ENCODE measurements at regions not wholly inside any gene's neighbourhood (a gene's known extent, or its start where the extent isn't known, plus 50 kb on each side); places are given as distances from the start of the nearest gene placed in this dataset.
"Not testable (repeated sequence)": the region's sequence is repeated elsewhere in the genome, so short reads cannot be mapped to it uniquely, and the experiment has no call there.

GRCh38 chr9:134530724-134531123 lies 110.9 kb upstream of the COL5A1 start:
- Histone ChIP-seq H3K27me3 (ENCODE audit: insufficient read depth, low read depth, severe bottlenecking) (no peaks in the 10 kb centered on the region), H3K9me3 (ENCODE audit: severe bottlenecking) (no peaks in the 10 kb centered on the region), H3K27ac (no peak overlapping the region), H3K4me3 (ENCODE audit: low read depth, low read length) (no peak overlapping the region), H3K36me3 (no peaks in the 10 kb centered on the region)
- no peak for DNase-seq
- TF ChIP-seq CTCF (IDR thresholded peaks at IDR 0.05; ENCODE audit: low read depth, low read length) = no peak

- H3K27me3 ChIP-seq (ENCODE audit: insufficient read depth, low read depth, severe bottlenecking) = no peaks in the 10 kb centered on the region
- H3K9me3 ChIP-seq (ENCODE audit: severe bottlenecking) = no peaks in the 10 kb centered on the region
- no peak for TF ChIP-seq CTCF (IDR thresholded peaks at IDR 0.05; ENCODE audit: low read depth, low read length)
Measured at GRCh38 chr9:134531220-134531970, 110.2 kb upstream of the COL5A1 start.

GRCh38 chr9:134532084-134532483 lies 109.5 kb upstream of the COL5A1 start:
- TF ChIP-seq CTCF (IDR thresholded peaks at IDR 0.05; ENCODE audit: low read depth, low read length) = no peak
- no peak for DNase-seq
- H3K27me3 ChIP-seq (ENCODE audit: insufficient read depth, low read depth, severe bottlenecking) = no peaks in the 10 kb centered on the region

More at GRCh38 chr9:134531220-134531970, 110.2 kb upstream of the COL5A1 start:
- Histone ChIP-seq H3K36me3 (no peaks in the 10 kb centered on the region), H3K27ac (no peak overlapping the region), H3K4me3 (ENCODE audit: low read depth, low read length) (no peak overlapping the region)
- DNase-seq = no peak

DNA sequence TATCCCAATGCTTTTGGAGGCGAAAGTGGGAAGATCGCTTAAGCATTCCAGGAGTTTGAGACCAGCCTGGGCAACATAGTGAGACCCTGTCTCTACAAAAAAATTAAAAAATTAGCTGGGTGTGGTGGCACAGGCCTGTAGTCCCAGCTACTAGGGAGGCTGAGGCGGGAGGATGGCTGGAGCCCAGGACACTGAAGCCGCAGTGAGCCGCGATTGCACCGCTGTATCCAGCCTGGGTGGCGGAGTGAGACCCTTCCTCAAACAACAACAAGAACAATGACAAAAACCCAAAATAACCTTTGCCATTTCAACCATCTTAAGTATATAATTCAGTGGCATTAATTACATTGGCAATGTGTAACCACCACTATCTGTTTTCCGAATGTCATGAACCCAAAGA lies 108.9 kb upstream of the COL5A1 start:
- H3K4me3 ChIP-seq (ENCODE audit: low read depth, low read length); H3K36me3 ChIP-seq; H3K27me3 ChIP-seq (ENCODE audit: insufficient read depth, low read depth, severe bottlenecking); DNase-seq; H3K9me3 ChIP-seq (ENCODE audit: severe bottlenecking); H3K27ac ChIP-seq: not testable (repeated sequence)

More at GRCh38 chr9:134532084-134532483, 109.5 kb upstream of the COL5A1 start:
- no peaks in the 10 kb centered on the region for H3K36me3 ChIP-seq
- no peaks in the 10 kb centered on the region for H3K9me3 ChIP-seq (ENCODE audit: severe bottlenecking)
- H3K27ac ChIP-seq = no peak overlapping the region
- H3K4me3 ChIP-seq (ENCODE audit: low read depth, low read length) = no peak overlapping the region

DNA sequence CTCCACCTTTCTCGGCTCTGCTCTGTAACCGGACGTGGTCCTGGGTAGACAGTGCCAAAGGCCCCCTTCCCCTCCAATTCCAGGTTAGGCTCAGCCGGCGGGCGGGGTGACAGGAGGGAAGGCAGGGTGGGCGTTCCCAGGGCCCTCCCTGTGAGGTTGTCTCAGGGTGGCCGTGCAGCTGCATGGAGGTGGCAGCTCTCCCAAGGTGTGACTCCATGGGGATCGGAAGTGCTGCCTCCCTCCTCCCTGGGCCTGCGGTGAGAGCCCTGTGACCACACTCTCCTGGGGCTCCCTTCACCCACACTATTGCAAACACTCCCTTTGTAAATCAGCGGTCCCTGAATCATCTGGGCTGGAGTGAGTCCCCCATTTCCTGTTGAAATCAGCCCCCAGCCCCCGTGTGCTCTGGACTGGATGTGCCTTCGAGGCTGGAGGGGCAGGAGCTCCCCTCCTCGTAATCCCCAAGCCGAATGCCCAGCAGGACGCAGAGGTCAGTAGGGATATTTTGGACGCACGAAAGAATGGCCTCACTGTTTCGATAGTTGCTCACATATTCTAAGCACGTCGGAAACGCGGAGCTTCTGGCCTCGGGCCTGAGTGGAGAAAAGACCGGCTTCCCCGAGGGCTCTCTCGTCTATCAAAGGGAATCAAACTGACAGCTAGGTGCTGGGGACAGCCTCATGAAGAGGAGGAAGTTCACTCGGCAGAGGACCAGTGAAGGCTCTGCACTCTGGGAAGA lies 107.6 kb upstream of the COL5A1 start:
- H3K36me3 ChIP-seq = no peaks in the 10 kb centered on the region
- no peak overlapping the region for H3K27ac ChIP-seq
- H3K27me3 ChIP-seq (ENCODE audit: insufficient read depth, low read depth, severe bottlenecking) = no peaks in the 10 kb centered on the region

More for the DNA sequence above, 107.6 kb upstream of the COL5A1 start:
- H3K4me3 ChIP-seq (ENCODE audit: low read depth, low read length) = no peak overlapping the region
- no peak for DNase-seq
- H3K9me3 ChIP-seq (ENCODE audit: severe bottlenecking) = no peaks in the 10 kb centered on the region
- TF ChIP-seq CTCF (IDR thresholded peaks at IDR 0.05; ENCODE audit: low read depth, low read length) = no peak
